WI38 (cell line): ENCODE measurements at regions not wholly inside any gene's neighbourhood (a gene's known extent, or its start where the extent isn't known, plus 50 kb on each side); places are given as distances from the start of the nearest gene placed in this dataset.
"Not testable (repeated sequence)": the region's sequence is repeated elsewhere in the genome, so short reads cannot be mapped to it uniquely, and the experiment has no call there.

ENCODE experiments used
- H3K4me3 ChIP-seq: 2 replicates; pipeline ENCODE4 v1.5.1; 2011; ENCODE audit warnings: low read depth, mild to moderate bottlenecking, control low read depth, low read length
- TF ChIP-seq, protein P1 (sequence below): IDR thresholded peaks from 2 replicates; pipeline ENCODE4 v1.5.1; 2012; ENCODE audit warnings: low read depth, mild to moderate bottlenecking, control low read depth, low read length

DNA sequence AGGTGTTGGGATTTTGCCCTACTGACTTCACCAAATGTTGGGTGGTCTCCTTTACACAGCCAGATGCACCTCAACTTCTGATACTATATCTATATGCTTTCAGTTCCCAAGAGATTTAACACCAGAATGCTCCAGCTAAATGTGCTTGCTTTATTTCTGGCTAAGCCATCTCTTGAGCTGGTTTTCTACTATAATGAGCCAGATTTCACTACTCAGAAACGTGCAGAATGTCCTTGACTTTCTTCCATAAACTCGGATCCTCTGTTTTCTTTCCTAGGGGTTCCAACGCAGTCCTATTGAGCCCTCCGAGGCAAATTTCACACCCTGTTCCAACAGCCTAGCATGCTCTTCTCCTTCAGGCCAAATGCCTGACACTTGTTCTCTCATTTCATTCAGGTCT lies 200.3 kb downstream of the DPY19L2 start:
- TF ChIP-seq, protein P1, sequence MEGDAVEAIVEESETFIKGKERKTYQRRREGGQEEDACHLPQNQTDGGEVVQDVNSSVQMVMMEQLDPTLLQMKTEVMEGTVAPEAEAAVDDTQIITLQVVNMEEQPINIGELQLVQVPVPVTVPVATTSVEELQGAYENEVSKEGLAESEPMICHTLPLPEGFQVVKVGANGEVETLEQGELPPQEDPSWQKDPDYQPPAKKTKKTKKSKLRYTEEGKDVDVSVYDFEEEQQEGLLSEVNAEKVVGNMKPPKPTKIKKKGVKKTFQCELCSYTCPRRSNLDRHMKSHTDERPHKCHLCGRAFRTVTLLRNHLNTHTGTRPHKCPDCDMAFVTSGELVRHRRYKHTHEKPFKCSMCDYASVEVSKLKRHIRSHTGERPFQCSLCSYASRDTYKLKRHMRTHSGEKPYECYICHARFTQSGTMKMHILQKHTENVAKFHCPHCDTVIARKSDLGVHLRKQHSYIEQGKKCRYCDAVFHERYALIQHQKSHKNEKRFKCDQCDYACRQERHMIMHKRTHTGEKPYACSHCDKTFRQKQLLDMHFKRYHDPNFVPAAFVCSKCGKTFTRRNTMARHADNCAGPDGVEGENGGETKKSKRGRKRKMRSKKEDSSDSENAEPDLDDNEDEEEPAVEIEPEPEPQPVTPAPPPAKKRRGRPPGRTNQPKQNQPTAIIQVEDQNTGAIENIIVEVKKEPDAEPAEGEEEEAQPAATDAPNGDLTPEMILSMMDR, result no peak
- H3K4me3 ChIP-seq, result no peak overlapping the region

DNA sequence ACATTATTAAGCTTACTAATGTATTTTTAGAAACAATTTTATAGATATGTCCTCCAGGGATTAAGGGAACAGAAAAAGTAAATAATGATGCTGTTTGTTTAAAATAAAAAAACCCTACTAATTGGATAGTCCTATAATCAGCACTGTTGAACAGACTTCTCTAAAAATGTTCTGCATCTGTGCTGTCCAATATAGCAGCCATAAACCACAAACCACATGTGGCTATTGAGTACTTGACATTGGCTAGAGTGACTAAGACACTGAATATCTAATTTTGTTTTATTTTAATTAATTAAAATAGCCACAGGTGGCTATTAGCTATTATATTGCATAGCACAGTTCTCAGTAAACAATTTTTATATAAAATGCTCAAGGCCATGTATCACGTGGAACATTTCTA lies 210.4 kb downstream of the DPY19L2 start:
- no peak overlapping the region for H3K4me3 ChIP-seq
- TF ChIP-seq, protein P1, result no peak

DNA sequence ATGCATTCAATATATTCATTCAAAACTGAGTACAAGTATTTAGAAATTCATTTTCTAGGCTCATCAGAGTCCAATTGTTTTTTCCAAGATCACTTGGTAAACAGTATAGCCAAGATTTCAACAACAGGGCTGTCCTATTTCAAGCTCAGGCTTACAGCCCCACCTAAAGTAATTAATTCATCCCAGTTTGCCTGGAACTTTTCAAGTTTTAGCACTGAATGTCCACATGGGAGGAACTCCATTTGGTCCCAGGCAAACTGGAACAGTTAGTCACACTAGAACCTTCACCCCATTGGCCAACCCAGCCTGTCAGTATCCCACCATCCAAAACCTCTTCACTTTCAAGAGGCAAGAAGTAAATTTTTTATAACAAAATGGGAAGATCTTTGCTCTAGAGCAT lies 210.9 kb downstream of the DPY19L2 start:
- TF ChIP-seq, protein P1, result no peak
- H3K4me3 ChIP-seq, result no peak overlapping the region

DNA sequence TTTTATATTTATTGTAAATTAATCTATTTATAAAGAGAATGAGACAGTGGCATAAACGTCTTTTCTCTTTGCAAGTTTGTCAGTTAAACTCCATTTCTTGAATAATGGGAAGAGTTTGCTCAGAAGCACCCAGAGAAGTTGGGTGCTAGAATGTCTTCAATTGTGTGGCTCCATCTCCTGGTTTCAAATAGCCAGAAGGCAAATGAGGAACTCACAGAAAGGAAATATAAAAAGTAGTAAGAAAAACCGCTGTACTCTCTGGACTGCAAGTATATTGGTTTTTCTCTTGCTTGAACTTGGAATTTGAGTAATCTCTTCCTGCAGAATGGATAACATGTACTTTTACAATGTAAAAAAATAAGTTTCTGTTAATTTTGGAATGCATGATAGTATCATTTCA lies 217.5 kb downstream of the DPY19L2 start:
- TF ChIP-seq, protein P1, result no peak
- H3K4me3 ChIP-seq, result no peak overlapping the region

DNA sequence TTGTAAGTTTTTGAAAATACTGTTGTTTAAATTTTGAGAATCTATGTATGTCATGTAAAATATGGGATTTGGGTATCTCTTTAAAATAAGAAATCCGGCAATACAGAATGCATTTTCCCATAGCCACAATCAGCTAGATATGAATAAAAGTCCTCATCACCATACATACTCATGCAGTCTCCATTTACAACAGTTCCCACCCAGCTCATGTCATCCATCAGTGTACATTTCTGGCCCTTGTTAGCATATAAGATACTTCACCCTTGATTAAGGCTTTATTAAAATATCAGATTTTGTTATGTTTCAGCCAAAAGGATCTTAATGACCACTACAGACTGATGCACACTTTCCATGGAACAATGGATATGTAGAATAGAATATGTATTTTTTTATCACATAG lies 218.0 kb downstream of the DPY19L2 start:
- H3K4me3 ChIP-seq, result no peak overlapping the region
- TF ChIP-seq, protein P1, result no peak

DNA sequence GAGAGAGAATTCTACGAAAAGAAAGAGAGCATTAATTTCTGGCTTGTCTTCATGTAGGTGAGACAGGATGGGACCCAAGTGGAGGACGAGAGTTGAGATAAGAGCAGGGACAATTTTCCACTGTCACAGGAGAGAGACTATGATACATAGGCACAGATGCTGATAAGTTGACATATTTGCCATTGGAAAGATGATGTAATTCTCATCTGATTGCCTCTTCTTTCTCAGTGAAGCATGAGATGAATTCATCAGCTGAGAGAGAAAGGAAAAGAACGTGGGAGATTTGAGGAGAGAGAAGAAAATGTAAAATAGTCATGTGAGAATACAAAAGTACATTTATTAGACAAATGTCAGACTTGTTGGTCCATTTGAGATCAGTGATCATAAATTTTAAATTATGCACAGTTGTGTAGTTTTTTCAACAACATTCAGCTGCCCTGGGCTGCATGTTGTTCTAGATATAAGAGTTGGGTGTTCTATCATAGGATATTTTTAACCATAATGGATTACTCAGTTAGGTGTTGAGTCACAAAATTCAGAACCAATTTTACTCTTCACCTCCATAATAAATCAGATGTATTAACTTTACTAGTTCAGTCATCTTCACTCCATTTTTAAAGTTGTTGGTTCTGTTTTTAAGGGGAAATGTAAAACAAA lies 222.9 kb downstream of the DPY19L2 start:
- TF ChIP-seq, protein P1, result no peak
- no peak overlapping the region for H3K4me3 ChIP-seq

DNA sequence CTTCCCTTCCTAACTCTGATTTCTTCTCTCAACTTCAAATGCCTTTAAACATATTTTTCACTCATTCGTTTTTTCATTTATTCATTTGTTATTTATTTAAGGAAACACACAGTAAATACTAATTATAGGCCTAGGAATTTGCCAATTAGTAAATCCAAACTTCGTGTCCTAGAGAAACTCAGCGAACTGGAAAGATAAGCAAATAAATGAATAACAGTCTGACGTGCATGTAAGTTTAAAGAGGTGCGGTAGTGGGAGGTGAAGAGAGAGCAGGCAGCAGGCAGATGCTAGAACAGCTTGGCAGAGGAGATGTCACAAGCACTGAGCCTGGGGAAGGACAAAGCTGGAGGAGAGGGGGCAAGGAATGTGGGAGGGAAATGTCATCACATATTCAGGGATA lies 228.2 kb downstream of the DPY19L2 start:
- TF ChIP-seq, protein P1, result no peak
- H3K4me3 ChIP-seq, result no peak overlapping the region

DNA sequence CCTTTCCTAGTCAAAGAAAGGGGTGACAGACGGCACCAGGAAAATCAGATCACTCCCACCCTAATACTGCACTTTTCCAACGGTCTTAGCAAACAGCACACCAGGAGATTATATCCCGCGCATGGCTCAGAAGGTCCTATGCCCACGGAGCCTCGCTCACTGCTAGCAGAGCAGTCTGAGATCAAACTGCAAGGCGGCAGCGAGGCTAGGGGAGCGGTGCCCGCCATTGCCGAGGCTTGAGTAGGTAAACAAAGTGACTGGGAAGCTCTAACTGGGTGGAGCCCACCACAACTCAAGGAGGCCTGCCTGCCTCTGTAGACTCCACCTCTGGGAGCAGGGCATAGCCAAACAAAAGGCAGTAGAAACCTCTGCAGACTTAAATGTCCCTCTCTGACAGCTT lies 233.9 kb downstream of the DPY19L2 start:
- H3K4me3 ChIP-seq, result not testable (repeated sequence)

DNA sequence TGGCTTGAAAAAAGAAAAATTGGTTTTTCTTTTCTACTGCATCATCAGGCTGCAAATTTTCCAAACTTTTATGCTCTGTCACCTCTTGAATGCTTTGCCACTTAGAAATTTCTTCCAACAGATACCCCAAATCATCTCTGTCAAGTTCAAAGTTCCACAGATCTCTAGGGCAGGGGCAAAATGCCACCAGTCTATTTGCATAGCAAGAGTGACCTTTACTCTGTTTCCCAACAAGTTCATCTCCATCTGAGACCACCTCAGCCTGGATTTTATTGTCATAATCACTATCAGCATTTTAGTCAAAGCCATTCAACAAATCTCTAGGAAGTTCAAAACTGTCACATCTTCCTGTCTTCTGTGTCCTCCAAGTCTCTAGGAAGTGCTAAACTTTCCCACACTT lies 240.3 kb downstream of the DPY19L2 start:
- not testable (repeated sequence) for H3K4me3 ChIP-seq

DNA sequence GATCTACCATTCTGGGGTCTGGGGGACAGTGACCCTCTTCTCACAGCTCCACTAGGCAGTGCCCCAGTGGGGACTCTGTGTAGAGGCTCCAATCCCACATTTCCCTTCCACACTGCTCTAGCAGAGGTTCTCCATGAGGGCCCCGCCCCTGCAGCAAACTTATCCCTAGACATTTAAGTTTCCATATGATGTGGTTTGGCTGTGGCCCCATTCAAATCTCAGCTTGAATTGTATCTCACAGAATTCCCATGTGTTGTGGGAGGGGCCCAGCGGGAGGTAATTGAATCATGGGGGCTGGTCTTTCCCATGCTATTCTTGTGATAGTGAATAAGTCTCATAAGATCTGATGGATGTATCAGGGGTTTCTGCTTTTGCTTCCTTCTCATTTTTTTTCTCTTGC lies 241.3 kb downstream of the DPY19L2 start:
- H3K4me3 ChIP-seq, result not testable (repeated sequence)
